Keratinocyte (primary cell): ENCODE measurements at regions not wholly inside any gene's neighbourhood (a gene's known extent, or its start where the extent isn't known, plus 50 kb on each side); places are given as distances from the start of the nearest gene placed in this dataset.

ENCODE experiments used
- DNase-seq: peaks from one replicate; pipeline ENCODE4 v3.0.0-alpha.2; 2011; ENCODE audit warnings: low read depth, missing footprints, low spot score
- FAIRE-seq: peaks from 2 replicates; lab custom pipeline; 2011; peaks lifted over from hg19 to GRCh38; lab: Jason Lieb, UNC
- H2AFZ ChIP-seq: 2 replicates; pipeline ENCODE4 v1.6.0; 2012; ENCODE audit warnings: low read length, control low read depth, inconsistent platforms; ENCODE audit not compliant: control insufficient read depth
- H3K27ac ChIP-seq: 2 replicates; pipeline ENCODE4 v1.5.1; 2011; ENCODE audit warnings: low read length; ENCODE audit not compliant: control insufficient read depth, insufficient read depth
- H3K27me3 ChIP-seq: 3 replicates; pipeline ENCODE4 v1.6.0; 2011; ENCODE audit warnings: low read length; ENCODE audit not compliant: control insufficient read depth, insufficient read depth; ENCODE audit errors: extremely low read depth
- H3K36me3 ChIP-seq, 2 experiments: 2 replicates in 1 of 2; 3 replicates in 1 of 2; pipeline ENCODE4 v1.5.1; 2011; ENCODE audit warnings: low read length in 2 of 2, mild to moderate bottlenecking in 1 of 2; ENCODE audit not compliant: control insufficient read depth in 2 of 2, insufficient read depth in 2 of 2; ENCODE audit errors: extremely low read depth in 1 of 2
- H3K4me1 ChIP-seq: 3 replicates; pipeline ENCODE4 v1.5.1; 2011; ENCODE audit warnings: low read length; ENCODE audit not compliant: control insufficient read depth, insufficient read depth; ENCODE audit errors: extremely low read depth
- H3K4me2 ChIP-seq: 3 replicates; pipeline ENCODE4 v1.6.0; 2011; ENCODE audit warnings: low read depth, low read length; ENCODE audit not compliant: control insufficient read depth, insufficient read depth; ENCODE audit errors: extremely low read depth
- H3K4me3 ChIP-seq, 3 experiments: fragments of 200-600 bp in 1 of 3; sonication (generic) in 1 of 3; 2 replicates in 2 of 3; 3 replicates in 1 of 3; pipeline ENCODE4 v1.5.1; 2011 to 2016; ENCODE audit warnings: low read length in 3 of 3, mild to moderate bottlenecking in 3 of 3, control low read depth in 2 of 3, inconsistent platforms in 1 of 3, low read depth in 1 of 3, mixed read lengths in 1 of 3, mixed run types in 1 of 3, moderate library complexity in 1 of 3; ENCODE audit not compliant: control insufficient read depth in 2 of 3, insufficient read depth in 2 of 3; ENCODE audit errors: extremely low read depth in 1 of 3
- H3K79me2 ChIP-seq: 2 replicates; pipeline ENCODE4 v1.6.0; 2012; ENCODE audit warnings: low read length; ENCODE audit not compliant: control insufficient read depth, insufficient read depth
- H3K9ac ChIP-seq: 3 replicates; pipeline ENCODE4 v1.6.0; 2011; ENCODE audit warnings: low read length; ENCODE audit not compliant: control insufficient read depth, insufficient read depth; ENCODE audit errors: extremely low read depth
- H3K9me1 ChIP-seq: 3 replicates; pipeline ENCODE4 v1.6.0; 2011; ENCODE audit warnings: low read length; ENCODE audit not compliant: control insufficient read depth, insufficient read depth; ENCODE audit errors: extremely low read depth
- H3K9me3 ChIP-seq: 2 replicates; pipeline ENCODE4 v1.5.1; 2012; ENCODE audit warnings: low read depth, low read length; ENCODE audit not compliant: control insufficient read depth
- H4K20me1 ChIP-seq: 3 replicates; pipeline ENCODE4 v1.6.0; 2011; ENCODE audit warnings: low read length; ENCODE audit not compliant: control insufficient read depth, insufficient read depth; ENCODE audit errors: extremely low read depth
- CTCF ChIP-seq, 3 experiments: IDR thresholded peaks in 1 of 3; conservative IDR thresholded peaks in 1 of 3; optimal IDR thresholded peaks in 1 of 3; 2 replicates in 2 of 3; 3 replicates in 1 of 3; pipeline versions ENCODE3 to v1.5.1; 2011; ENCODE audit warnings: low read length in 3 of 3, mild to moderate bottlenecking in 3 of 3, moderate library complexity in 2 of 3, control low read depth in 1 of 3, inconsistent platforms in 1 of 3; ENCODE audit not compliant: insufficient read depth in 2 of 3; ENCODE audit errors: extremely low read depth in 1 of 3
- EZH2 ChIP-seq: IDR thresholded peaks from one replicate; pipeline ENCODE4 v1.6.1; 2012; ENCODE audit warnings: inconsistent platforms, mild to moderate bottlenecking, low read length, moderate library complexity
- dilution Hi-C: fragments of 300-500 bp; cut with MboI; formaldehyde crosslinking; loops from one replicate; pipeline ENCODE4 v1.7.0; 2020; ENCODE audit warnings: low sequenced_read_pairs; ENCODE audit not compliant: extremely low pct_ligation_motif_present

GRCh38 chr10:78757344-78757925 is 311.3 kb upstream of the ZMIZ1 start:
- DNase-seq (no peak), FAIRE-seq (no peak)
- H3K9me1 ChIP-seq, result peaks cover 3% of the 10 kb centered on the region
- peaks cover 15% of the 10 kb centered on the region for H3K4me1 ChIP-seq
- H3K4me2 ChIP-seq, result peak overlapping the region; percentile 42
- no peak overlapping the region for H3K4me3 ChIP-seq
- H3K9ac ChIP-seq, result no peak overlapping the region
- peaks cover 14% of the 10 kb centered on the region for H3K27me3 ChIP-seq
- H3K9me3 ChIP-seq, result no peaks in the 10 kb centered on the region
- no peaks in the 10 kb centered on the region for H4K20me1 ChIP-seq
- dilution Hi-C loops, result no loop called here
- no peaks in the 10 kb centered on the region for H3K79me2 ChIP-seq
- H3K27ac ChIP-seq, result peak overlapping the region; percentile 4
- no peaks in the 10 kb centered on the region for H3K36me3 ChIP-seq
- TF ChIP-seq EZH2 (no peak), CTCF (optimal IDR thresholded peaks at IDR 0.05 in 1 of 3, IDR thresholded peaks at IDR 0.05 in 1 of 3, conservative IDR thresholded peaks at IDR 0.05 in 1 of 3; ENCODE audit: extremely low read depth in 1 of 3, insufficient read depth in 2 of 3, low read length in 3 of 3) (no peak)
- H2AFZ ChIP-seq, result no peak overlapping the region

- no peak overlapping the region for H2AFZ ChIP-seq
- H3K4me2 ChIP-seq, result no peak overlapping the region
- dilution Hi-C loops, result no loop called here
- peaks cover 15% of the 10 kb centered on the region for H3K4me1 ChIP-seq
- TF ChIP-seq CTCF (optimal IDR thresholded peaks at IDR 0.05 in 1 of 3, IDR thresholded peaks at IDR 0.05 in 1 of 3, conservative IDR thresholded peaks at IDR 0.05 in 1 of 3; ENCODE audit: extremely low read depth in 1 of 3, insufficient read depth in 2 of 3, low read length in 3 of 3) (no peak), EZH2 (no peak)
- no peak overlapping the region for H3K27ac ChIP-seq
- peaks cover 3% of the 10 kb centered on the region for H3K9me1 ChIP-seq
- no peak for DNase-seq
- H3K9ac ChIP-seq, result no peak overlapping the region
- H3K36me3 ChIP-seq, result no peaks in the 10 kb centered on the region
- H3K4me3 ChIP-seq, result no peak overlapping the region
- peaks cover 12% of the 10 kb centered on the region for H3K27me3 ChIP-seq
- H3K79me2 ChIP-seq, result no peaks in the 10 kb centered on the region
- no peaks in the 10 kb centered on the region for H3K9me3 ChIP-seq
- FAIRE-seq, result no peak
- H4K20me1 ChIP-seq, result no peaks in the 10 kb centered on the region
Measured at GRCh38 chr10:78758176-78758575, 310.6 kb upstream of the ZMIZ1 start.
